ENCODE measurements at regions not wholly inside any gene's neighbourhood (a gene's known extent, or its start where the extent isn't known, plus 50 kb on each side); places are given as distances from the start of the nearest gene placed in this dataset.

DNA sequence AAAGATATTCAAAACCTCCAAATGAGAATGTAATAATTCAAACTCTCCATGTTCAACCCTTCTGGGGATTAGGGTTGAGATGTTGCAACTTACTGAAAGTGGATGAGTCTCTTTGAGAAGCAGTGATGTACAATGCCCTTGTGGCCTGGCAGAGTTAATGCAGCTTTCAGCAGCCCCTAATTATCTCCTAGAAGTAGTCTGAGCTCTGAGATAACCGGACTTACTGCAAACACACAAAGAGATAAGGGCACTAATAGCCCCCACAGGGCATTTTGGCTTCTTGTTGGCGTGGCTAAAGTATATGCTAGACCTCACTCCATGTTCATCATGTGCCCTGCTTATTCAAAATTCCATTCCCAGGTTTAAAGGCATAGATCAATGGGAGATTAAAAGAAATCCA lies 404.7 kb downstream of the NEBL start:
- TF ChIP-seq EP300 (IDR thresholded peaks at IDR 0.05) (no peak), POLR2A (IDR thresholded peaks at IDR 0.05) (no peak)
- TF ChIP-seq, protein P1, sequence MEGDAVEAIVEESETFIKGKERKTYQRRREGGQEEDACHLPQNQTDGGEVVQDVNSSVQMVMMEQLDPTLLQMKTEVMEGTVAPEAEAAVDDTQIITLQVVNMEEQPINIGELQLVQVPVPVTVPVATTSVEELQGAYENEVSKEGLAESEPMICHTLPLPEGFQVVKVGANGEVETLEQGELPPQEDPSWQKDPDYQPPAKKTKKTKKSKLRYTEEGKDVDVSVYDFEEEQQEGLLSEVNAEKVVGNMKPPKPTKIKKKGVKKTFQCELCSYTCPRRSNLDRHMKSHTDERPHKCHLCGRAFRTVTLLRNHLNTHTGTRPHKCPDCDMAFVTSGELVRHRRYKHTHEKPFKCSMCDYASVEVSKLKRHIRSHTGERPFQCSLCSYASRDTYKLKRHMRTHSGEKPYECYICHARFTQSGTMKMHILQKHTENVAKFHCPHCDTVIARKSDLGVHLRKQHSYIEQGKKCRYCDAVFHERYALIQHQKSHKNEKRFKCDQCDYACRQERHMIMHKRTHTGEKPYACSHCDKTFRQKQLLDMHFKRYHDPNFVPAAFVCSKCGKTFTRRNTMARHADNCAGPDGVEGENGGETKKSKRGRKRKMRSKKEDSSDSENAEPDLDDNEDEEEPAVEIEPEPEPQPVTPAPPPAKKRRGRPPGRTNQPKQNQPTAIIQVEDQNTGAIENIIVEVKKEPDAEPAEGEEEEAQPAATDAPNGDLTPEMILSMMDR (IDR thresholded peaks at IDR 0.05): no peak

Data from gastroesophageal sphincter (tissue), 3 donors.